HCT116 (cell line): ENCODE measurements at regions not wholly inside any gene's neighbourhood (a gene's known extent, or its start where the extent isn't known, plus 50 kb on each side); places are given as distances from the start of the nearest gene placed in this dataset.

ENCODE experiments used
- CBX3 ChIP-seq: IDR thresholded peaks from 2 replicates; pipeline ENCODE4 v1.6.1; 2012; ENCODE audit warnings: low read depth
- CEBPB ChIP-seq: IDR thresholded peaks from 2 replicates; pipeline ENCODE4 v1.6.1; 2012; ENCODE audit warnings: low read depth
- CTCF ChIP-seq, 3 experiments: fragments of 200-600 bp in 1 of 3; sonication (generic) in 1 of 3; IDR thresholded peaks in 2 of 3; conservative IDR thresholded peaks in 1 of 3; 2 replicates each; pipeline ENCODE4 v1.5.1; 2012 to 2017; ENCODE audit warnings: low read depth in 2 of 3, low read length in 2 of 3, antibody characterized with exemption in 1 of 3, borderline replicate concordance in 1 of 3, control low read depth in 1 of 3, mild to moderate bottlenecking in 1 of 3, mixed read lengths in 1 of 3, mixed run types in 1 of 3, moderate library complexity in 1 of 3; ENCODE audit not compliant: insufficient read depth in 1 of 3
- EGR1 ChIP-seq: IDR thresholded peaks from 2 replicates; pipeline ENCODE4 v1.6.1; 2012; ENCODE audit warnings: low read depth
- EZH2 ChIP-seq: fragments of 200-600 bp; sonication (generic); IDR thresholded peaks from 2 replicates; pipeline ENCODE4 v1.6.1; 2017; ENCODE audit warnings: antibody characterized with exemption, mixed run types
- MAX ChIP-seq: IDR thresholded peaks from 2 replicates; pipeline ENCODE4 v1.6.1; 2012
- POLR2A ChIP-seq: IDR thresholded peaks from 2 replicates; pipeline ENCODE4 v1.7.0; 2011; ENCODE audit warnings: borderline replicate concordance; ENCODE audit not compliant: insufficient read depth, insufficient read length; ENCODE audit errors: extremely low read depth
- RAD21 ChIP-seq: IDR thresholded peaks from 2 replicates; pipeline ENCODE4 v1.6.1; 2012; ENCODE audit warnings: low read depth, mild to moderate bottlenecking
- SIN3A ChIP-seq: IDR thresholded peaks from 2 replicates; pipeline ENCODE4 v1.6.1; 2012; ENCODE audit warnings: low read depth
- YY1 ChIP-seq: IDR thresholded peaks from 2 replicates; pipeline ENCODE4 v1.6.1; 2011; ENCODE audit warnings: low read length, low read depth, moderate library complexity, mild to moderate bottlenecking; ENCODE audit not compliant: insufficient replicate concordance; ENCODE audit errors: extremely low read depth
- ZFX ChIP-seq: fragments of 450-650 bp; IDR thresholded peaks from 2 replicates; pipeline ENCODE4 v1.6.1; 2017
- ZNF274 ChIP-seq: fragments of 200-500 bp; sonication (Bioruptor generic); IDR thresholded peaks from 2 replicates; pipeline ENCODE4 v1.6.1; 2014; ENCODE audit warnings: mild to moderate bottlenecking, low read depth, low read length, inconsistent platforms

GRCh38 chr3:72195895-72196294 is 410.9 kb upstream of the PROK2 start:
- TF ChIP-seq CTCF (IDR thresholded peaks at IDR 0.05 in 2 of 3, conservative IDR thresholded peaks at IDR 0.05 in 1 of 3; ENCODE audit: borderline replicate concordance in 1 of 3, insufficient read depth in 1 of 3, low read depth in 2 of 3, low read length in 2 of 3) (no peak), EGR1 (no peak), MAX (no peak), POLR2A (no peak), ZNF274 (no peak), CEBPB (no peak), YY1 (no peak), SIN3A (no peak), RAD21 (no peak), CBX3 (no peak), ZFX (no peak), EZH2 (no peak)
